HFF-Myc (cell line): ENCODE measurements at regions not wholly inside any gene's neighbourhood (a gene's known extent, or its start where the extent isn't known, plus 50 kb on each side); places are given as distances from the start of the nearest gene placed in this dataset.

Source experiments
- DNase-seq: peaks from one replicate; pipeline ENCODE4 v3.0.0-alpha.2; 2011; ENCODE audit warnings: low read depth; ENCODE audit errors: extremely low read depth
- H3K4me3 ChIP-seq: replicated peaks from 2 replicates; pipeline ENCODE4 v1.5.1; 2011; ENCODE audit warnings: low read depth, mild to moderate bottlenecking, control low read depth, low read length
- TF ChIP-seq, protein P1 (sequence below): IDR thresholded peaks from 2 replicates; pipeline ENCODE4 v1.5.1; 2012; ENCODE audit warnings: mild to moderate bottlenecking, low read depth, low read length, control low read depth; ENCODE audit errors: missing control alignments

DNA sequence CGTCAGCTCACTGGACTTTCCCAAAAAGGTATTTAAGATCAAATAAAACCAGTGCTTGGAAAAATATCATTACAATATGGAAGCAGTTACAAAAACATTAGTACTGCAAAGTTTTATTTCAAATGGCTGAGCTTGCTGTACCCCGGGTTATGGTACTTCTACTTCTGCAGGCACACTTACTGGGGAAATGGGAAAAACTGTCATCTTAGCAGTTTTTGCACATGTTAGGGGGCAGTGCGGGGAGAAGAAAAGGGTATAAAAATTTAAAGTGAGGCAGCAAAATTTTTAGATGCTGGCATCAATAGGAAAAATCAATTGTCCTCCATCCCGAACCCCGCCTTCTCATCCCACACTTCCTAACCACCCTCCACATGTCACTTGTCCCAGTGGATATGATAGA is 133.4 kb downstream of the ATG4C start:
- no peak for DNase-seq
- H3K4me3 ChIP-seq, result no peak overlapping the region
- TF ChIP-seq, protein P1, sequence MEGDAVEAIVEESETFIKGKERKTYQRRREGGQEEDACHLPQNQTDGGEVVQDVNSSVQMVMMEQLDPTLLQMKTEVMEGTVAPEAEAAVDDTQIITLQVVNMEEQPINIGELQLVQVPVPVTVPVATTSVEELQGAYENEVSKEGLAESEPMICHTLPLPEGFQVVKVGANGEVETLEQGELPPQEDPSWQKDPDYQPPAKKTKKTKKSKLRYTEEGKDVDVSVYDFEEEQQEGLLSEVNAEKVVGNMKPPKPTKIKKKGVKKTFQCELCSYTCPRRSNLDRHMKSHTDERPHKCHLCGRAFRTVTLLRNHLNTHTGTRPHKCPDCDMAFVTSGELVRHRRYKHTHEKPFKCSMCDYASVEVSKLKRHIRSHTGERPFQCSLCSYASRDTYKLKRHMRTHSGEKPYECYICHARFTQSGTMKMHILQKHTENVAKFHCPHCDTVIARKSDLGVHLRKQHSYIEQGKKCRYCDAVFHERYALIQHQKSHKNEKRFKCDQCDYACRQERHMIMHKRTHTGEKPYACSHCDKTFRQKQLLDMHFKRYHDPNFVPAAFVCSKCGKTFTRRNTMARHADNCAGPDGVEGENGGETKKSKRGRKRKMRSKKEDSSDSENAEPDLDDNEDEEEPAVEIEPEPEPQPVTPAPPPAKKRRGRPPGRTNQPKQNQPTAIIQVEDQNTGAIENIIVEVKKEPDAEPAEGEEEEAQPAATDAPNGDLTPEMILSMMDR, result no peak

DNA sequence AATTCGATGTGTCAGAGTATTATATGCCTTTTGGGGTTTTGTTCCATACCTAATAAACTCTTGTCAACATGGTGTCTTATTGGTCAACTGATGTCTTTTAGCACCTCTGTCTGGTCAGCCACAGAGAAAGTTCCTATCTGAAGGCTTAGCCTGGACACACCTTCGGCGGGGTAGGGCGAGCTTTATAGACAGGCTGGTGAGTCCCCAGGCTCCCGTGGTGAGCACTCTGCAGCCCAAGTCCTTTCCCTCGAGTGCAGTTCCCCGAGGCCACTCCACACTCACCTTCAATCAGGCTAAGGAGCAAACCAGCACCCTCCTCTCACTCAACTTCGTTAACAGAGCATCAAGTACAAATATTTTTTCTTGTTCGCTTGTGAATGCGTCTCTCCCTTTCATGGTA is 133.9 kb downstream of the ATG4C start:
- H3K4me3 ChIP-seq, result no peak overlapping the region
- DNase-seq, result no peak
- TF ChIP-seq, protein P1, result no peak

DNA sequence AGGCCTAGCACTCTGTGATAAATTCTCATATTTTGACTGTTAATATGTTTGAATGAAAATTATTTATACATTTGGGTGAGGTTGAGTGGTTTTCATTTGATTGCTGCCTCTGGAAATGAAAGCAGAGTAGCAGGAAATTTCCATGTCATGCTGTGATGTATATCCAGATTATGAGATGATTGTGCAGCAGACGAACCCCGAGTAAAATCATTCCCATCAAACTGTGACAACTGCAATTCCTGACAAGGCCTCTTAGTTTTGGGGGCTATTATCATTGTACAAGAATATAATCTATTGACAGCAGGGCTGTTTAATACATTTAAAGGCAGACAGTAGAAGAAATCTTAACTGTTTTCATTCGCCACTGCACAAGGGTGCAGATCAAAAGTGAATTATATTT is 134.8 kb downstream of the ATG4C start:
- no peak for DNase-seq
- H3K4me3 ChIP-seq, result no peak overlapping the region
- TF ChIP-seq, protein P1, result no peak

DNA sequence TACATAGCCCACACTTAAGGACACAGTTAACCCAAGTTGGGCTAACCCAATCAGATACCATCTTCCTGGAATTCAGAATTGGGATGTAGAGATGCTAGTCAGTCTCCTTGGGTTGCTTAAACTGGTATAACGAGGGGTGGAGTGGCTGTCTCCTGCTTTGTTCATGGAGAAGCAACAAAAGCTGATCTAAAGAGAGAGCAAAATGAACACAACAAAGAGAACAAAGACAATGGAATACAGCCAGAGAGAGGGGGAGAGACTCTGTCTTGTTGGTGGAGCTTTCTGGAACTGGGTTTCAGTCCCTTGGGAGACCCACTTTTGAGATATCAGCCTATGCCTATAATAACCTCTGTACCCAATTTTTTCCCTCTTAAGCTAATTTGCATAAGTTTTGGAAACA is 138.1 kb downstream of the ATG4C start:
- H3K4me3 ChIP-seq, result no peak overlapping the region
- DNase-seq, result no peak
- TF ChIP-seq, protein P1, result no peak

DNA sequence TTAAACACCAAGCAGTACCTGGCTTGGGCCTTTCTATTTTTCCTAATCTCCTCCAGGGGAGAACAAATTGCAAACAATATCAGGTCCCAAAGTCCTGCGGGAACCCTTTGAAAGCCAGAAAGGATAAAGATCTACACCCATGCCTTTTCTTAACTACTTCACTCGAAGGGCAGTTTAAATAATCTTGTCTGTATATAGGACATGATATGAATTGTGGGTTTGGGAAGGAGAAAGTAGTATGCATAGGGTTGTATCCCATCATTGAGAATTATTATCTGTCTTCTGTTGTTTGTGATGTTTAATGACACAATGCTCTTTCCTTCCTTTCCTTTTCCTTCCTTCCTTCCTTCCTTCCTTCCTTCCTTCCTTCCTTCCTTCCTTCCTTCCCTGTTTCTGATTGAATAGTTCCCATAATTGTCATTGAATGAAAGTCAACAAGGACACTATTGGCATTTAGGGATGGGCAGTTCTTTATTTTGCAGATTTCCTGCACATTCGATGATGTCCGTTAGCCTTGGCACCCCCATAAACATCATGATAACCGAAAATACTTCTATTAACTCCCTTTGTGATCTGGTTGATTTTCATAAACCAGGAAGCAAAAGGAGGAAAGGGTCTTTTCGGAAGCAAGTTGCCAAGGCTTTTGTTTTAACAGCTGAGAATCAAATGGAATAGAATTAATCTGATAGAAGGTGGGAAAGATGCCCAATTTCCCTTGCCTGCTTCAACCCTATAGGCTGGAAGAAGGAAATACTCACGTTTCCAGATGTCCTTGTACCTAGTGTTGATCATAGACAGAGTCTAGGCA is 141.3 kb downstream of the ATG4C start:
- no peak overlapping the region for H3K4me3 ChIP-seq
- no peak for DNase-seq
- TF ChIP-seq, protein P1, result no peak

DNA sequence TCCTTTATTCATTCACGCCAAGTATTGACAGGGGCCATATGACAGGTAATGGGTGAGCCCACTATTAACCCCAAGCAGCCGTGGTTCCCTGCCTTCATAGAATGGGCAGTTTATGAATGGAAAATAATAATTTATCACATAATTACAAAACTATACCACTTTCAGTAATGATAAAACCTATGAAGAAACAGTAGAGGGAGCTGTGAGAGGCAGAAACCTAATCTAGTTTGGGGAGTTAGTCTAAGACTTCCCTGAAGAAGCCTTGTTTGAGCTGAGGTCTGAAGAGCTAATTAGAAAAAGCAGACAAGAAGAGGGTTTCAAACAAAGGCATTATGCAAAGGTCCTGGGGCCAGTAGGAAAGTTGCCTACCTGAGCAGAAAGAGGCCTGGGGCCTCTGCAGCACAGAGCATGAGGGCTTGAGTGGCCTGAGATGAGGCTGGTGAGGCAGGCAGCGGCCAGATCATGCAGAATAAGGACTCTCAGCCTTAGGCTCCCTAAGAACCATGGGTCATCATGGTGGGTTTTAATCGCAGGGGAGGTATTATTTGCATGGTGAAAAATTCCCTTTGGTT is 142.8 kb downstream of the ATG4C start:
- no peak overlapping the region for H3K4me3 ChIP-seq
- TF ChIP-seq, protein P1, result no peak
- DNase-seq, result no peak

DNA sequence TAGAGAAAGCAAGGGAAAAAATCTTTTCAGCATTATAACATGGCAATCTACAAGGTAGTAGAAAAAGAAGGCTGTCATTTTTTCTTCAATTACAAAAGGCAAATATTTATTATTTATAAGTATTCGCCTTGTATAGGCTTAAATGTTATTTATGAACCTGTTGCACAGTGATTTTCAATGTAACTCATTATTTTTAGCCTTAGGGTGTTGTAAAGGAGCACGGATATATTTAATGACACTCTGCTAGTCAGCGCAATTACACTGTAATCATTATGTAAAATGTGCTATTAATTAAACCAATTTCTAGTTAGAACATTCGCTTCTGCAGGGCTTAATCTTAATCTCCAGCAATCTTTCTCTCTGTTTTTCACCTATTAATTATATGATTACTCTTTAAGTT is 145.0 kb downstream of the ATG4C start:
- no peak overlapping the region for H3K4me3 ChIP-seq
- DNase-seq, result no peak
- TF ChIP-seq, protein P1, result no peak
